PC-9 (cell line): ENCODE measurements at regions not wholly inside any gene's neighbourhood (a gene's known extent, or its start where the extent isn't known, plus 50 kb on each side); places are given as distances from the start of the nearest gene placed in this dataset.

Source experiments
- EZH2 ChIP-seq: fragments of 200-600 bp; sonication (generic); IDR thresholded peaks from 2 replicates; pipeline ENCODE4 v1.8.0; 2017; ENCODE audit warnings: antibody characterized with exemption, low read depth
- TF ChIP-seq, protein P1 (sequence below): fragments of 200-600 bp; sonication (generic); conservative IDR thresholded peaks from 2 replicates; pipeline ENCODE4 v1.6.1; 2017; ENCODE audit warnings: mixed run types, antibody characterized with exemption, mild to moderate bottlenecking, moderate library complexity

DNA sequence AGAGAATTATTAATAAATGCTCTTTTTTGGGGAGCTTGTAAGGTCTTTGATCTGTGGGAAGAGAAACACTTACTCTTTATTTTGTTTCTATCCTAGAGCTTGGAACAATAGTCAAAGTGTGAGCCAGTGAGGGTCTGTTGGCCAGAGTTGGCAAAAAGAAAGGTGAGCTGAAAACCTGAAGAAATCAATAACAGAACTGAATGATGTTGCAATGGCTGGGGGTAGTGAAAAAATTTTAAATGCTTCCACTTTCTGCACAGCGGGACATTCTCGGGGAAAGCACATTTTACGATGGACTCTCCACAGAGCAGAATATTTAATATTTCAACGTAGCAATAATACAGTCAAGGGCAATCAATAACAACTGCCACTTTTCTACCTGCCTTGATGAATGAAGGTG lies 78.9 kb downstream of the SKA1 start:
- TF ChIP-seq, protein P1, sequence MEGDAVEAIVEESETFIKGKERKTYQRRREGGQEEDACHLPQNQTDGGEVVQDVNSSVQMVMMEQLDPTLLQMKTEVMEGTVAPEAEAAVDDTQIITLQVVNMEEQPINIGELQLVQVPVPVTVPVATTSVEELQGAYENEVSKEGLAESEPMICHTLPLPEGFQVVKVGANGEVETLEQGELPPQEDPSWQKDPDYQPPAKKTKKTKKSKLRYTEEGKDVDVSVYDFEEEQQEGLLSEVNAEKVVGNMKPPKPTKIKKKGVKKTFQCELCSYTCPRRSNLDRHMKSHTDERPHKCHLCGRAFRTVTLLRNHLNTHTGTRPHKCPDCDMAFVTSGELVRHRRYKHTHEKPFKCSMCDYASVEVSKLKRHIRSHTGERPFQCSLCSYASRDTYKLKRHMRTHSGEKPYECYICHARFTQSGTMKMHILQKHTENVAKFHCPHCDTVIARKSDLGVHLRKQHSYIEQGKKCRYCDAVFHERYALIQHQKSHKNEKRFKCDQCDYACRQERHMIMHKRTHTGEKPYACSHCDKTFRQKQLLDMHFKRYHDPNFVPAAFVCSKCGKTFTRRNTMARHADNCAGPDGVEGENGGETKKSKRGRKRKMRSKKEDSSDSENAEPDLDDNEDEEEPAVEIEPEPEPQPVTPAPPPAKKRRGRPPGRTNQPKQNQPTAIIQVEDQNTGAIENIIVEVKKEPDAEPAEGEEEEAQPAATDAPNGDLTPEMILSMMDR, result no peak
- no peak for TF ChIP-seq EZH2
